Left lobe of liver (tissue), 2 donors: ENCODE measurements at regions not wholly inside any gene's neighbourhood (a gene's known extent, or its start where the extent isn't known, plus 50 kb on each side); places are given as distances from the start of the nearest gene placed in this dataset.
"Not testable (repeated sequence)": the region's sequence is repeated elsewhere in the genome, so short reads cannot be mapped to it uniquely, and the experiment has no call there.

Experiments
- ATAC-seq: fragments of 200-7000 bp; cut with Tn5 transposase; one replicate; pipeline ENCODE4 v1.9.1; 2020; ENCODE audit warnings: mild to moderate bottlenecking, moderate library complexity
- DNase-seq: peaks from one replicate; pipeline ENCODE4 v3.0.0-alpha.2; 2020; ENCODE audit warnings: low spot score
- donor health status: DM: no; HTN: no; CAD: no; lungs with moderate emphysema.
- donor health status: DM: no; HTN: yes; CAD: no.

DNA sequence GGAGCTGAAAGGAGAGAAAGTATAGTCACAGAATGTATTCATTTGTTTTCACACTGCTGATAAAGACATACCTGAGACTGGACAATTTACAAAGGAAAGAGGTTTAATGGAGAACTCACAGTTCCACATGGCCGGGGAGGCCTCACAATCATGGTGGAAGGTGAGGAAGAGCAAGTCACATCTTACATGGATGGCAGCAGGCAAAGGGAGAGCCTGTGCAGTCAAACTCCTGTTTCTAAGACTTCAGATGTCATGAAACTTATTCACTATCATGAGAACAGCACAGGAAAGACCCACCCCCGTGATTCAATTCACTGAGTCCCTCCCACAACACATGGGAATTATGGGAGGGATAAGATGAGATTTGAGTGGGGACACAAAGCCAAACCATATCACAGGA is 224.7 kb downstream of the LNPK start:
- not testable (repeated sequence) for DNase-seq, ATAC-seq

DNA sequence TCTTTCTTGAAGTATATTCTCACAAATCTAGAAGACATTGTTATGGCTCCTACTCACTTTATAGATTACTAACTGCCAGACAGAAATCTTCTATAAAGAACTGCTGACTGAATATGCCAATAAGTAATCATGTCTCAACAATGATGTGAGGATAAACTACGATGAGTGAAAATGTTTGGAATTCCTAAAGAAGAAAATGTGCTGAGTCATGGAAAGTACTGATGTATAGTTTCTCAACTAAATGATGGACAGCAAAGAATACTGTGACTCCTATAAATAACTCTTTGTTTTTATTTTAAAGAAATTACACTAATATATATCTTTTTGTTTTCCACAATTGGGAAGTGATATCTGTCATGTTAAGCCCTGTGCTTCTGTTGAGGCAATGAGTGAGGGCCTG is 232.9 kb downstream of the LNPK start:
- no peak for ATAC-seq
- no peak for DNase-seq

DNA sequence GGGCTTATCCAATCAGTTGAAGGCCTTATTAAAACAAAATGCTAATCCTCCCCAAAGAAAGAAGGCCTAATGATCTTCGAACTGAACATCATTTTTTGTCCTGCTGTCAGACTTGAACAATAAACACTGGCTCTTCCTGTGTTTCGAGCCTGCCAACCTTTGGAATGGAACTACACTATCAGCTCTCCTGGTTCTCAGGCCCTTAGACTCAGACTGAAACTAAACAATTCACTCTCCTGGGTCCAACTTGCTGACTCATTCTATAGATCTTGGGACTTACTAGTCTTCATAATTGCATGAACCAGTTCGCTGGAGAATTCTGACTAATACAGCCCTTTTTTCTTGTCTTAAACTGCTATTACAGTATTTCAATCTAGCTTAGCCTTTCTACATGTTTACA is 235.2 kb downstream of the LNPK start:
- DNase-seq (no peak), ATAC-seq (no peak)

DNA sequence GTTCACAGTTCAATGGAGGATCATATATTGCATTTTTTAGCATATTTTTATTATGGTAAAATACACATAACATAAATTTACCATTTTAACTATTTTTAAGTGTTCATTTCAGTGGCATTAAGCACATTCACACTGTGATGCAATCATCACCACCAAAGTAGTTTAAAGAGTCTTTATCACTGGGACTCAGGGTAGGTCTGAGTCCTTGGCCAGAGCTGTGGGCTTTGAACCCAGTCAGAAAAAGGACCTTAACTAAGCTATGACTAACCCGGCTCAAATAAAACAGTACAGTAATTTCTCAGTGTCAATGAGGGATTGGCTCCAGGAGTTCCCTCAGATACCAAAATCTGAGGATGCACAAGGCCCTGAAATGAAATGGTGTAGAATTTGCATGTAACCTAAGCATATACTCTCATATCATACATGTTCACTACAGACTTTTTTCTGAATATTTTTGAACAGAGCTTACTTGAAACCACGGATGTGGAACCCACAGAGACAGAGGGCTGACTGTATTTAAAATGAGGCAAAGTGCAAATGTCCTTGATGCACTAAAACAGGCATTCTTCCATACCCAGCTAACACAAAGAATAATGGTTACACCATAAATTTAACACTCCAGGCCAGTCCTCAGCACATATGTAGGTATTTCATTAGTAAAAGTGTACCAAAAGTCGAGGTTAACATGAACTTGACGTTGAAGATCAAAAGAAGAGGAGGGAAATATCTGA is 246.2 kb downstream of the LNPK start:
- no peak for DNase-seq
- no peak for ATAC-seq

- no peak for ATAC-seq
- DNase-seq = no peak
Measured at GRCh38 chr2:175755169-175755568, 246.9 kb downstream of the LNPK start.

DNA sequence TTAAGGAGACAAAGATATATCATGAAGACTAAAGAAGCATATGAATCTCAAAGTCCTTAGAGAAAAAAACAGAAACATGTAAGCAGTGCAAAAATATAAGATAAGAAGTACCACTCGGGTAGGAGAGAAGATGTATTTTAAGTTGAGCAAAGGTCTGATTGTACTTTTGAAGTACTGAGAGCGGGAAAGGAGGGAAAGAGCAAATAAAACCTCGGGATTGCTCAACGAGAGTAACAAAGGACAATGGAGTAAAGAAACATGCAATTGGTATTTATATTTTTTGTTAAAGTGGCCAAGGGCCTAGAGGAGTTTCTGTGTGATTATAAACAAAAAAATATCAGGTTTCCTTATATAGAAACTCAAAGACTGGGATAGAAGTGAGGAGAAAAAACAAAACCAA is 251.9 kb downstream of the LNPK start:
- no peak for DNase-seq

GRCh38 chr2:175745911-175746310 is 256.2 kb downstream of the LNPK start:
- DNase-seq = no peak
- ATAC-seq = no peak

More for the DNA sequence above, 251.9 kb downstream of the LNPK start:
- ATAC-seq = no peak

DNA sequence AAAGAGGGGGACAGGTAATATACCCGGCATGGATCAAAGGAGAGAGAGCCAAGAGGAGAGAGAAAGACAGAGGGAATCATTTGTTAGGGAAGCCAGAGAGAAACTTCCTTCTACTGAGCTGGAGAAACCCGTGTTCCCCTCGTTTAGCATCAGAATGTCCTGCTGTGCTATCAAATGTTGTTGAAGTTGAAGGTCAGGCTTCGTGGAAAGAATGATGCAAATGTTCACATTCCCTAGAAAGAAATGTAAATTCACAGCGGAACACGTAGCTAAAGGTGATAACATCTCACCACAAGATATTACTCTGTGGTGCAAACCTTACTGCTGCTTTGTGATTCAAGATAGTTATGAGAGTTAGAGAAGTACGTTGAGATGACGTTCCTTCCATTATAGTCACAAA is 258.1 kb downstream of the LNPK start:
- no peak for ATAC-seq

DNA sequence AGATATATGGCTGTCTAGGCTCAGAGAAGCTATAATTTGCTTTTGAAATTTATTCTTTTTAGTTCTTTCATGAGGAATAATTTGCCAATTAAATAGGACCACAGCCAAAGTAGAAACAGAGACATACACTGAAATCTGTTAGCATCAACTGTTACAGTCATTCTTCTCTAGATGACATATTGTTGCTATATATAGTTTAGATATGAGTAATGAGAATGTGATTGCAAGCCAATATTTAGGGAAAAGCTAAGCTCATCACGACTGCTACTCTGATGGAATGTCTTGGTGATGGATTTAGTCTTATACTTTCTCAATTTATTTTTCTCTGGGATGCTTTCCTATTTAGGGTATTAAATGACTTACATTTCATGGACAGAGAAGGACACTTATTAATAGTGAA is 259.1 kb downstream of the LNPK start:
- DNase-seq (no peak), ATAC-seq (no peak)

More for the DNA sequence above, 258.1 kb downstream of the LNPK start:
- DNase-seq = no peak

- ATAC-seq = no peak
- DNase-seq = no peak
Measured at GRCh38 chr2:175742367-175742766, 259.7 kb downstream of the LNPK start.

GRCh38 chr2:175741164-175741563 is 260.9 kb downstream of the LNPK start:
- DNase-seq (no peak), ATAC-seq (no peak)

GRCh38 chr2:175737722-175738361 is 264.2 kb downstream of the LNPK start:
- ATAC-seq = no peak
- DNase-seq = no peak

GRCh38 chr2:175734686-175735085 is 267.4 kb downstream of the LNPK start:
- DNase-seq (no peak), ATAC-seq (no peak)

- DNase-seq (no peak), ATAC-seq (no peak)
Measured at GRCh38 chr2:175732531-175732930, 269.5 kb downstream of the LNPK start.

- ATAC-seq (no peak), DNase-seq (no peak)
Measured at GRCh38 chr2:175730050-175730449, 272.0 kb downstream of the LNPK start.

DNA sequence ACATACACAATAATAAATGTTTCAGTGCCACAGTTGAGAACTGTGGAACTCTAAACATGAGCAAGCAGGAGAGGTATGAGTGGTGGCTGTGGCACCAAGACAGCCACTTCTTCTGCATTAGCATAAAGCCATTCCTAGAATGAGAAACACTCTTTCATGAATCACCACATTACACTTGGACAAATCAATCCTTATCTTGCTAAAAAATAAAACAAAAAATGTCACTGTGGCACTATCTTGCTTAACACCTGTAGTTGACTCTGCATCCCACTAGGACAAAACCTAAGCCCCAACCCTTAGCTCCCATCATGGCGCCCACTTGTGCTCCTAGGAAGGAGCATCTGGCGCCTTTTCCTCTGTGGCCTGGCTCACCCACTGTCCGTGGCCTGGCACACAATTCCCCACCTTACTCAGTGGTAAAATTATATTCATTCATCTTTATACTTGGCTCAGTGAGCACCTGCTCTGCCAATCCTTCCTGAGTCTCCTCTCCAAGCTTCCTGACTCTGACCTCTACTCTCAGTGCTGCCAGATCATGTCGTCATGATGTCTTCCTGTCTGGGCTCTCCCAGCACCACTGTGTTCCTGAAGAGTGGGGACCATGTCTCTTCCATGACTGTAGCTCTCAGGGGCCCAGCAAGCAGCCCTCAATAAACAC is 272.9 kb downstream of the LNPK start:
- no peak for ATAC-seq

GRCh38 chr2:175728032-175728431 is 274.0 kb downstream of the LNPK start:
- DNase-seq (no peak), ATAC-seq (no peak)

More for the DNA sequence above, 272.9 kb downstream of the LNPK start:
- no peak for DNase-seq

DNA sequence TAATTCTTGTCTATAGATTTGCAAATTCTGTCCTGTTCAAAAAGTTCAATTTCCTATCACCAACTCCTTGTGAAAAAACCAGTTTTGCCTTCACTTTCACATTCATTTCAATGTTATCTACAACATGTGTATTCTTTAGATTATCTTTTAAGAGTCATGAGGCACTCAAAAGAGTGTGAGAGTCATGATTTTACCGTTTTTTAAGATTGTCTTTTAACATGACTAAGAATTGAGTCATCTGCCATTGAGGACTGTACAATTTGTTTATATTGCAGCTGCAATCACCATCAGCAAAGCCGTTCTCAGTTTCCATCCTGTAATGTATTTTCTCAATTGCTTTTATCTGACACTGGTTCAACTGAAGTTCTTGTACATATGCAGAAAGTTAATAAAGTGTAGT is 275.8 kb downstream of the LNPK start:
- ATAC-seq = no peak
- DNase-seq = no peak

GRCh38 chr2:175709248-175709647 is 292.8 kb downstream of the LNPK start:
- DNase-seq = no peak
- no peak for ATAC-seq

DNA sequence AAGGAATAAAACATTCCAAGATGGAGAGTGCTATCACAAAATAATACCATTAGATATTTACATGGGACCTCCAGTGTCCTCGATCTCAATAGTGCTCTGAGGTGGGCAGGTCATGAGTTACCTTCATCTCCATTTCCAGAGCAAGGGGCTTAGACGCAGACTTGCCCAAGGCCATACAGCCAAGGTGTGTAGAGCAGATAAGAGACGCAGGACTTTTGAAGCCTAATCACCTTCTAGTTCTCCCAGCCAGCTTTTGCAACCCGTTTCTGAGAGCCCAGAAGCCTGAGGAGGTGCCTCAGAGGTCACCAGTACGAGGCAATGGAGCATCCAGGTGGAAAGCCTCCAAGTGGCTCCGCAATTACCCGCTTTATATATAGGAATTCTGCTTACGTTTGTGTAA is 294.7 kb downstream of the LNPK start:
- ATAC-seq = no peak

DNA sequence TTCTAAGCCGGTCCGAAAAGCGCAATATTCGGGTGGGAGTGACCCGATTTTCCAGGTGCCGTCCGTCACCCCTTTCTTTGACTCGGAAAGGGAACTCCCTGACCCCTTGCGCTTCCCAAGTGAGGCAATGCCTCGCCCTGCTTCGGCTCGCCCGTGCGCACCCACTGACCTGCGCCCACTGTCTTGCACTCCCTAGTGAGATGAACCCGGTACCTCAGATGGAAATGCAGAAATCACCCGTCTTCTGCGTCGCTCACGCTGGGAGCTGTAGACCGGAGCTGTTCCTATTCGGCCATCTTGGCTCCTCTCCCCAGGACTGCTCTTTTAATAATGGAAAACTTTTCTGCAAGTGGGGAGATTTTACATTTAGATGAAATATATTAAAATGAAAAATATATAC is 297.5 kb downstream of the LNPK start:
- not testable (repeated sequence) for DNase-seq, ATAC-seq

More for the DNA sequence above, 294.7 kb downstream of the LNPK start:
- DNase-seq = no peak

- ATAC-seq (no peak), DNase-seq (no peak)
Measured at GRCh38 chr2:175698061-175698460, 304.0 kb downstream of the LNPK start.
